Peyer's patch (tissue), 4 donors: ENCODE measurements at regions not wholly inside any gene's neighbourhood (a gene's known extent, or its start where the extent isn't known, plus 50 kb on each side); places are given as distances from the start of the nearest gene placed in this dataset.

Source experiments
- DNase-seq, 3 donors: peaks; one replicate each; pipeline ENCODE4 v3.0.0-alpha.2; 2017 to 2019
- H3K27ac ChIP-seq, 4 donors: fragments of 200-600 bp; sonication (generic); one replicate each; pipeline ENCODE4 v1.5.1; 2016 to 2019
- H3K27me3 ChIP-seq, 2 donors: fragments of 200-600 bp; sonication (generic); one replicate each; pipeline ENCODE4 v1.5.1; 2019
- H3K36me3 ChIP-seq, 3 donors: fragments of 200-600 bp; sonication (generic); one replicate each; pipeline ENCODE4 v1.5.1; 2016 to 2019
- H3K4me1 ChIP-seq, 4 donors: fragments of 200-600 bp; sonication (generic); one replicate each; pipeline ENCODE4 v1.5.1; 2016 to 2019
- H3K4me3 ChIP-seq, 4 donors: fragments of 200-600 bp; sonication (generic); 1 replicate in 3 of 4; 2 replicates in 1 of 4; pipeline ENCODE4 v1.5.1; 2016 to 2019; ENCODE audit warnings: mild to moderate bottlenecking in 1 of 4
- H3K9me3 ChIP-seq, 4 donors: fragments of 200-600 bp; sonication (generic); one replicate each; pipeline ENCODE4 v1.5.1; 2016 to 2019; ENCODE audit warnings: mild to moderate bottlenecking in 1 of 4
- POLR2A ChIP-seq, 2 donors: fragments of 450-650 bp; IDR thresholded peaks; one replicate each; pipeline ENCODE4 v1.5.1; 2017; ENCODE audit warnings: antibody characterized with exemption in 2 of 2, mild to moderate bottlenecking in 2 of 2, moderate library complexity in 2 of 2
- TF ChIP-seq, protein P1 (sequence below), 6 experiments: fragments of 450-650 bp in 4 of 6; fragments of 200-600 bp in 2 of 6; sonication (generic) in 1 of 6; IDR thresholded peaks; one replicate each; pipeline ENCODE4 v1.5.1; 2017 to 2019; ENCODE audit warnings: antibody characterized with exemption in 6 of 6, mild to moderate bottlenecking in 3 of 6, moderate library complexity in 1 of 6

DNA sequence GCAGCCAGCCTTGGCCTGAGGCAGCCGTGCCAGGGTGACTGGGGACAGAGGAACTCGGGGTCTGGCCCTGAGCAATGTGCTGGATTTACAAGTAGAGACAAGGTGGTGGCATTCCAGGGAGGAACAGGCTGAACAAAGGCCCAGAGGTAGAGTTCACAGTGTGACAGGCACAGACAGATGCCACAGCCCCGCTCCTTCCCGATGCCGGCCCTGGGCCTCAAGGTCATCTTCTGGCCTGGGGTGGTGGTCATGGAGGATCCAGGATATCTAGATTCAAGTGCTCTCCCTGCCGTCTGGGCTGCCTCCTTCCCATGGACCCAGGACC lies 68.9 kb upstream of the COL13A1 start:
- Histone ChIP-seq H3K27me3 (no peaks in the 10 kb centered on the region), H3K4me1 (peaks cover 0 to 3% (median 0%) of the 10 kb centered on the region in 4 donors), H3K27ac (no peak overlapping the region), H3K4me3 (no peak overlapping the region), H3K9me3 (no peaks in the 10 kb centered on the region), H3K36me3 (no peaks in the 10 kb centered on the region)
- peak in 1 of 3 donors; percentile 30 for DNase-seq
- TF ChIP-seq, protein P1, sequence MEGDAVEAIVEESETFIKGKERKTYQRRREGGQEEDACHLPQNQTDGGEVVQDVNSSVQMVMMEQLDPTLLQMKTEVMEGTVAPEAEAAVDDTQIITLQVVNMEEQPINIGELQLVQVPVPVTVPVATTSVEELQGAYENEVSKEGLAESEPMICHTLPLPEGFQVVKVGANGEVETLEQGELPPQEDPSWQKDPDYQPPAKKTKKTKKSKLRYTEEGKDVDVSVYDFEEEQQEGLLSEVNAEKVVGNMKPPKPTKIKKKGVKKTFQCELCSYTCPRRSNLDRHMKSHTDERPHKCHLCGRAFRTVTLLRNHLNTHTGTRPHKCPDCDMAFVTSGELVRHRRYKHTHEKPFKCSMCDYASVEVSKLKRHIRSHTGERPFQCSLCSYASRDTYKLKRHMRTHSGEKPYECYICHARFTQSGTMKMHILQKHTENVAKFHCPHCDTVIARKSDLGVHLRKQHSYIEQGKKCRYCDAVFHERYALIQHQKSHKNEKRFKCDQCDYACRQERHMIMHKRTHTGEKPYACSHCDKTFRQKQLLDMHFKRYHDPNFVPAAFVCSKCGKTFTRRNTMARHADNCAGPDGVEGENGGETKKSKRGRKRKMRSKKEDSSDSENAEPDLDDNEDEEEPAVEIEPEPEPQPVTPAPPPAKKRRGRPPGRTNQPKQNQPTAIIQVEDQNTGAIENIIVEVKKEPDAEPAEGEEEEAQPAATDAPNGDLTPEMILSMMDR (IDR thresholded peaks at IDR 0.05), result no peak
- TF ChIP-seq POLR2A (IDR thresholded peaks at IDR 0.05), result no peak

DNA sequence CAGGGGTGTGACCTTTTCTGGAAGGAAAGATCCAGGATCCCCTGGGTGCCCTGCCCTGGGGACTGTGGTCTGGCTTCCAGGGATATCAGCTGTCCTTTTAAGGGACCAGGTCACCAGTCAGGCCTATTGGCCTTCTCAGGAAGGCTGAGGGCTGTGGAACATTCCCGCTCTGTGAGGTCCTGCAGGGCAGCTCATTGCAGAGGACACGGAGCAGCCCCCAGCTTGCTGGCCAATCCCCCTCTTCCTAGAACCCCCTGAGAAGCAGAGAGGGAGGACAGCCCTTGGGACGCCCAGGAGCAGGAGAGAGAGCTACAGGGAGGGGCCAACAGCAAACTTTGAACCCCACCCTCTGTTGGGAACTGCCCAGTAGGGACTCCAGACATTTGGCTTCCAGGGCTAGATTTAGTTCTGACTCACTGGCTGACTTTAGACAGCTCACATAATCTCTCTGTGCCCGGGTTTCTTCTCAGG lies 67.9 kb upstream of the COL13A1 start:
- H3K4me1 ChIP-seq, result peaks cover 0 to 3% (median 0%) of the 10 kb centered on the region in 4 donors
- no peak for TF ChIP-seq POLR2A (IDR thresholded peaks at IDR 0.05)
- TF ChIP-seq, protein P1 (IDR thresholded peaks at IDR 0.05), result no peak
- H3K27ac ChIP-seq, result no peak overlapping the region
- peak in 1 of 3 donors; percentile 37 for DNase-seq
- no peaks in the 10 kb centered on the region for H3K9me3 ChIP-seq
- no peaks in the 10 kb centered on the region for H3K36me3 ChIP-seq
- H3K4me3 ChIP-seq, result no peak overlapping the region
- H3K27me3 ChIP-seq, result no peaks in the 10 kb centered on the region

DNA sequence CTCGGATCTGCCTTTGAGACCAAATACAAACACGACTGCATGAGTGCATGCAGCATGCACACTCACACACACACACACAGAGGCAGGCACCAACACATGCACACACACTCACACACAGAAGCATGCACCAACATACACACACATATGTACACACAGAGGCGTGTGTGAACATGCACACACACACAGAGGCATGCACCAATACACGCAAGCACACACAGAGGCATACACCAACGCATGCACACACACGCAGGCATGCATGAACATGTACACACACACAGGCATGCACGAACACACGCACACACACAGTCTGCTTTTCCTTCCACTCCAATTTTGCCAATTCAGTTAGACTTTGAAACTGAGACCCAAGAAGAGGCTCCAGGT lies 67.3 kb upstream of the COL13A1 start:
- Histone ChIP-seq H3K27me3 (no peaks in the 10 kb centered on the region), H3K27ac (no peak overlapping the region), H3K4me3 (no peak overlapping the region), H3K9me3 (no peaks in the 10 kb centered on the region), H3K4me1 (peaks cover 0 to 3% (median 0%) of the 10 kb centered on the region in 4 donors), H3K36me3 (no peaks in the 10 kb centered on the region)
- TF ChIP-seq POLR2A (IDR thresholded peaks at IDR 0.05), result no peak
- TF ChIP-seq, protein P1 (IDR thresholded peaks at IDR 0.05), result no peak
- peak in 1 of 3 donors; percentile 14 for DNase-seq

DNA sequence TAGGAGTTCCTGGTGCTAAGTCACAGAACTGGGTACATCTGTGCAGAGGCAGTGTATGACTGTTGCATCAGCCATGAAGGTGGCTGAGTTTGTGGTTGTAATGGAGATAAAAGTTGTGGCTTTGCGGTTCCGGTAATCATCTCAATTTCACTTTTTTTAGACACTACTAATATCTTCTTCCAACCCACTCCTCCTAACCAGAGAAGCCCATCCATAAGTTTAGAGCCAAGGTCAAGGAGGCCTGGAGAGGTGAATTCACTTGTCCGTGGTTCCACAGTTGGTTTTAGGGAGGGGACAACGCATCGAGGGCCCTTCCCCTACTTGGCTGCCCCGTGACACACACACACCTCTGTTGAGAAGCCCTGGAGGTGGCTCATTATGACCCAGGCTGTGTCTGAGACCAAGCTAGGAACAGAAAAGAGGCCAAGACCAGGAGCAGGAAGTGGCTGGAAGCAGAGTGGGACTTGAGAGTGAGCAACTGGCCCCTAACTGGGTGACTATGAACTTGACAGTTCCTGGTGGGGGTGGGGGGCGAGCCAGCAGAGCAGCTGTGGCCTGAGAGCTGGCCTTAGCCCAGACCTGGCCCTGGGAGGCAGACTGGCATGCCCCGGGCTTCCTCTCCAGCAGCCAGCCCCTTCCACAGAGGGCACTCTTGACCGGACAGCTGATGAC lies 66.8 kb upstream of the COL13A1 start:
- no peaks in the 10 kb centered on the region for H3K36me3 ChIP-seq
- peaks cover 0 to 3% (median 0%) of the 10 kb centered on the region in 4 donors for H3K4me1 ChIP-seq
- no peak overlapping the region for H3K4me3 ChIP-seq
- no peaks in the 10 kb centered on the region for H3K27me3 ChIP-seq
- H3K9me3 ChIP-seq, result no peaks in the 10 kb centered on the region
- no peak for TF ChIP-seq POLR2A (IDR thresholded peaks at IDR 0.05)
- TF ChIP-seq, protein P1 (IDR thresholded peaks at IDR 0.05), result no peak
- no peak for DNase-seq
- no peak overlapping the region for H3K27ac ChIP-seq

DNA sequence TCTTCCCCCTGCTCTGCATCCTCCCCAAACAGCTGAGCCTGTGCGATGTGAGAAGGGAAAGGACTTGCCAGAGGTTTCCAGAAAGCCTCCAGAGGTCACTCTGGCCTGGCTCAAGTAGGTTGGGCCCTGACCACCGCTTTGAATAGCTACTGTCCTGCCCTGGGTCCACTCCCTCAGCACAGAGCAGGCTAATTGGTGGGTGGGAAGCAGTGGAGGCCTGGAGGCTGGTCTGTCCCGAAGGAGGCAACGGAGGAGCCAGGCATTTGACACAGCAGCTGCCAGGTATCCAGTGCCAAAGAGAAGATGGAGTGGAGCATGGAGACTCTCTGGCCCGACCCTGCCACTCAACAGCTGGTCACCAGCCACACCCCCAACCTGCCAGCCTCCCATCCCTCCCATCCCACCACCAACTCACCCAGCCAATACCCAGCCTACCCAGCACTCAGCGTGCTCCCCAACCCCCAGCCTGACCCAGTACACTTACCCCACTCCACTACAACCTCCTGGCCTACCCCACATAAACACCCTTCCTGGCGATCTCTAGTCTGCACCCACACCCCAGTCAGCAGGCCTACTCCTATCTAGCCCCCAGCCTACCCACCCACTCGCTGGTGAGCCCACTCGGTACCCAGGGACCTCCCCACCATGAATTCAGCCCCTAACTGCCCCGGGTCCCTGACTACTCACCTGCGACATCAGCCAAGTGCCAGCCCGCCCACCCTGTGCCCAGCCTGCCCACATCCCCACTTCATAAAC lies 64.6 kb upstream of the COL13A1 start:
- DNase-seq, result peak in 1 of 3 donors; percentile 22
- H3K36me3 ChIP-seq, result no peaks in the 10 kb centered on the region
- TF ChIP-seq POLR2A (IDR thresholded peaks at IDR 0.05), result no peak
- TF ChIP-seq, protein P1 (IDR thresholded peaks at IDR 0.05), result no peak

More for the DNA sequence above, 64.6 kb upstream of the COL13A1 start:
- Histone ChIP-seq H3K4me3 (no peak overlapping the region), H3K27me3 (no peaks in the 10 kb centered on the region), H3K4me1 (peaks cover 0 to 3% (median 0%) of the 10 kb centered on the region in 4 donors), H3K9me3 (no peaks in the 10 kb centered on the region), H3K27ac (no peak overlapping the region)
